ENCODE measurements at regions not wholly inside any gene's neighbourhood (a gene's known extent, or its start where the extent isn't known, plus 50 kb on each side); places are given as distances from the start of the nearest gene placed in this dataset.

DNA sequence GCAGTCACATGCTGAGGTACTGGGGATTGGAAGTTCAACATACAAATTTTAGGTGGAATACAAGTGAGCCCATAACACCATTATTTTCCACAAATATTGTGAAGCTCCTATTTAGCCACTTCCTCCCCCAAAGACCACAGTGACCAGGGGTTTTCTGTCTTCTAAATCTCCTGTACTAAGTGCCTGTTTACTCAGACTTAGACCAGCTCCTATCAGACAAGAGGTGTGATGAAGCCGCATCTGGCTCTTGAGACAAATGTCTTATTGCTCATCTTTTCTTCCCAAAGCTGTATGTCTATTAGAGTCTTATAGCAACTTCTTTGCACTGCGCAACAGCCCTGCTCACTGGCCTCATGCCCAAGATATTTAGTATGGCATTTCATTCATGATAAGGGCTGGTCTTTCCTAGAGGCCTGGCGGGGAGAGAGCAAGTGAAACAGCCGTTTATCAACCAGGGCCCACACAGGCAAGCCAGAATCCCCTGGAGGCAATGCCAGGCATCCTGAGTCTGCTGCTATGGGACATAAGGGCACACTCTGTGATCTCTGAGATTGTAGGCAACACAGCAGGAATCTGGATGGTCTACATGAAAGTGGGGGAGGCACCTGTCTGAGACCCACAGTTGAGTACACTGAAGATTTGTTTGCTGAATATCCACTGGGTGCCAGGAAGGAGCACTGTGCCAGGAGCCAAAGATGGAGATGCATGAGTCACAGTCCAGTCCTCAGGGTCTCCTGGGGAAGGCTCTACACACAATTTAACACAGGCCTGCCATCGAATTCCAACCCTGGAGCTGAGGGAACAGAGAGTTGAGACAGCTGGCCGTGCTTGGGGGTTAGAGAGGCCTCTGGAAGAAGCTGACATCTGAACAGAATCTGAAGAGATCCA is 78.5 kb upstream of the NCAM1 start:
- DNase-seq = no peak

GRCh38 chr11:112884012-112884767 is 77.0 kb upstream of the NCAM1 start:
- DNase-seq = no peak

GRCh38 chr11:112885744-112886433 is 75.3 kb upstream of the NCAM1 start:
- no peak for DNase-seq

- DNase-seq = no peak
Measured at GRCh38 chr11:112886434-112887370, 74.5 kb upstream of the NCAM1 start.

- DNase-seq = no peak
Measured at GRCh38 chr11:112889446-112889845, 71.8 kb upstream of the NCAM1 start.

- DNase-seq = no peak
Measured at GRCh38 chr11:112899235-112900006, 61.8 kb upstream of the NCAM1 start.

GRCh38 chr11:112901924-112902323 is 59.3 kb upstream of the NCAM1 start:
- DNase-seq = no peak

GRCh38 chr11:112902361-112903011 is 58.7 kb upstream of the NCAM1 start:
- DNase-seq = no peak

DNA sequence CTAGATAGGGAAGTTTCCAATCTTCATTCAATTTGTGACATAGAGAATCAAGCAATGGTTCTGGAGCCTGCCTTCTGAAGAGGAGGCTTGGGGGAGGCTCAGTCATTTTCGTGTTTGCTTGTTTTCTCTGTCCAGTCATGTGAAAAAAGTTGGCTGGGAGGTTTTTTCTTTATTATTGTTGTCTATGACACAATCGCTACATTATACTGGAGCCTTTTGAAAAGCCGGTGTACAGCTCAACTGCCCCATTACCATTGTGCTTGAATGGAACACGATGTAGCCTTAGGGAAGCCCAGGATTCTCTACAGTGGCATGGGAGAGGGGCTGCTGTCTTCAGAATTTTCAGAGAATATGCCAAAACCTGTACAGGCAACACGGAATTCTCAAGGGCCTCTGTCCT is 57.9 kb upstream of the NCAM1 start:
- no peak for DNase-seq

DNA sequence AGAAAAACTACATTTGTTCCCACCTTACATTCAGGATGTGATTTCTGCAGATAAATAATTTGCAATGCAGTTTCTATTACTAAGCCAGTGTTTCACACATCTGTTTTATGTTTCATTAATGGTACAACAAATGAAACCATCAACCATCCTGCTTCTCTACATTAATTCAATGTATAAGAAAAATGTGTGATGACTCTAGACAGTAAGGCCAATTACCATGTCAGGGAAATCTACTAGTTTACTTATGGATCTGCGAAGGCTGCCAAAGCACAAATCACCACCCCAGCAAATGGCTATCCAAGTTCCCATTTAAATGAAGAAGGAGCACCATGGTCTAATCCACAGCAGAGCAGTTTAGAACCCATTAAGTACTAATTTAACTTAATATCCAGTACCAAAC is 50.1 kb upstream of the NCAM1 start:
- DNase-seq = no peak

Measured in activated T-cell treated with anti-CD3 and anti-CD28 coated beads, Interleukin-2, amount 50 U/mL, for 1 hour (primary cell).